ENCODE measurements at regions not wholly inside any gene's neighbourhood (a gene's known extent, or its start where the extent isn't known, plus 50 kb on each side); places are given as distances from the start of the nearest gene placed in this dataset.

- Histone ChIP-seq H3K27ac (ENCODE audit: low read depth in 1 of 2, low read length in 1 of 2) (no peak overlapping the region), H3K27me3 (ENCODE audit: control insufficient read depth in 3 of 3, insufficient read depth in 3 of 3, low read length in 2 of 3) (no peaks in the 10 kb centered on the region), H3K4me1 (ENCODE audit: control insufficient read depth in 5 of 5, insufficient read depth in 5 of 5, low read length in 5 of 5) (peaks cover 0 to 27% (median 0%) of the 10 kb centered on the region in 5 donors), H3K4me3 (no peak overlapping the region), H3K36me3 (ENCODE audit: control insufficient read depth in 4 of 4, insufficient read depth in 4 of 4, low read length in 4 of 4) (no peaks in the 10 kb centered on the region), H3K9me3 (ENCODE audit: control insufficient read depth in 4 of 4, insufficient read depth in 3 of 4, low read length in 3 of 4) (peaks cover 0 to 4% (median 2%) of the 10 kb centered on the region in 4 donors), H3K9ac (ENCODE audit: insufficient read depth in 1 of 2, low read length in 2 of 2) (no peak overlapping the region)
- 79 to 81% methylated on average over 11 of the region's 11 CpGs for WGBS, 2 donors
- DNase-seq (peak; percentile 38 to 72 (median 54)), ATAC-seq (ENCODE audit: insufficient read depth, low FRiP score) (peak; percentile 49)
- TF ChIP-seq CTCF (IDR thresholded peaks at IDR 0.05; ENCODE audit: control extremely low read depth, extremely low read depth), result no peak
Measured at GRCh38 chr4:187209921-187210613, 486.4 kb upstream of the FAT1 start.

GRCh38 chr4:187212446-187213080, 488.9 kb upstream of the FAT1 start:
- Histone ChIP-seq H3K4me3 (no peak overlapping the region), H3K27me3 (ENCODE audit: control insufficient read depth in 3 of 3, insufficient read depth in 3 of 3, low read length in 2 of 3) (no peaks in the 10 kb centered on the region), H3K36me3 (ENCODE audit: control insufficient read depth in 4 of 4, insufficient read depth in 4 of 4, low read length in 4 of 4) (no peaks in the 10 kb centered on the region), H3K9me3 (ENCODE audit: control insufficient read depth in 4 of 4, insufficient read depth in 3 of 4, low read length in 3 of 4) (no peaks in the 10 kb centered on the region), H3K9ac (ENCODE audit: insufficient read depth in 1 of 2, low read length in 2 of 2) (no peak overlapping the region), H3K4me1 (ENCODE audit: control insufficient read depth in 5 of 5, insufficient read depth in 5 of 5, low read length in 5 of 5) (peaks cover 0 to 27% (median 0%) of the 10 kb centered on the region in 5 donors), H3K27ac (ENCODE audit: low read depth in 1 of 2, low read length in 1 of 2) (no peak overlapping the region)
- 77 to 83% methylated on average over 9 of the region's 9 CpGs for WGBS, 2 donors
- DNase-seq, result peak; percentile 79 to 94 (median 92)
- TF ChIP-seq CTCF (IDR thresholded peaks at IDR 0.05; ENCODE audit: control extremely low read depth, extremely low read depth), result no peak
- ATAC-seq (ENCODE audit: insufficient read depth, low FRiP score), result no peak

- no peak overlapping the region for H3K4me3 ChIP-seq
- no peak for ATAC-seq (ENCODE audit: insufficient read depth, low FRiP score)
- H3K27me3 ChIP-seq (ENCODE audit: control insufficient read depth in 3 of 3, insufficient read depth in 3 of 3, low read length in 2 of 3), result no peaks in the 10 kb centered on the region
- DNase-seq, result no peak
- no peaks in the 10 kb centered on the region for H3K36me3 ChIP-seq (ENCODE audit: control insufficient read depth in 4 of 4, insufficient read depth in 4 of 4, low read length in 4 of 4)
- peaks cover 0 to 16% (median 0%) of the 10 kb centered on the region in 5 donors for H3K4me1 ChIP-seq (ENCODE audit: control insufficient read depth in 5 of 5, insufficient read depth in 5 of 5, low read length in 5 of 5)
- H3K9ac ChIP-seq (ENCODE audit: insufficient read depth in 1 of 2, low read length in 2 of 2), result no peak overlapping the region
- no peak overlapping the region for H3K27ac ChIP-seq (ENCODE audit: low read depth in 1 of 2, low read length in 1 of 2)
- TF ChIP-seq CTCF (IDR thresholded peaks at IDR 0.05; ENCODE audit: control extremely low read depth, extremely low read depth), result no peak
- no peaks in the 10 kb centered on the region for H3K9me3 ChIP-seq (ENCODE audit: control insufficient read depth in 4 of 4, insufficient read depth in 3 of 4, low read length in 3 of 4)
- WGBS, 2 donors, result 92 to 95% methylated on average over 17 of the region's 17 CpGs
Measured at GRCh38 chr4:187215438-187215837, 491.8 kb upstream of the FAT1 start.
